ENCODE measurements at regions not wholly inside any gene's neighbourhood (a gene's known extent, or its start where the extent isn't known, plus 50 kb on each side); places are given as distances from the start of the nearest gene placed in this dataset.

GRCh38 chr5:97480313-97480712 lies 297.3 kb upstream of the RIOK2 start:
- no peaks in the 10 kb centered on the region for H3K36me3 Mint-ChIP-seq (ENCODE audit: low read depth, unreplicated experiment)
- no peaks in the 10 kb centered on the region for H3K9me3 Mint-ChIP-seq (ENCODE audit: unreplicated experiment)
- TF ChIP-seq CTCF (IDR thresholded peaks at IDR 0.05; ENCODE audit: unreplicated experiment) = no peak
- H3K4me1 Mint-ChIP-seq (ENCODE audit: unreplicated experiment) = peaks cover 6% of the 10 kb centered on the region
- H3K4me3 Mint-ChIP-seq (ENCODE audit: unreplicated experiment) = no peak overlapping the region
- H3K27me3 Mint-ChIP-seq (ENCODE audit: unreplicated experiment) = no peaks in the 10 kb centered on the region
- H3K27ac Mint-ChIP-seq (ENCODE audit: unreplicated experiment) = no peak overlapping the region
- no peak for DNase-seq (ENCODE audit: low spot score)

- TF ChIP-seq CTCF (IDR thresholded peaks at IDR 0.05; ENCODE audit: unreplicated experiment) = no peak
- DNase-seq (ENCODE audit: low spot score) = no peak
- Mint-ChIP-seq H3K4me3 (ENCODE audit: unreplicated experiment) (no peak overlapping the region), H3K27me3 (ENCODE audit: unreplicated experiment) (no peaks in the 10 kb centered on the region), H3K9me3 (ENCODE audit: unreplicated experiment) (no peaks in the 10 kb centered on the region), H3K4me1 (ENCODE audit: unreplicated experiment) (no peaks in the 10 kb centered on the region), H3K36me3 (ENCODE audit: low read depth, unreplicated experiment) (no peaks in the 10 kb centered on the region), H3K27ac (ENCODE audit: unreplicated experiment) (no peak overlapping the region)
Measured at GRCh38 chr5:97488126-97488668, 305.1 kb upstream of the RIOK2 start.

GRCh38 chr5:97489010-97489840 lies 306.2 kb upstream of the RIOK2 start:
- no peak for DNase-seq (ENCODE audit: low spot score)
- H3K4me3 Mint-ChIP-seq (ENCODE audit: unreplicated experiment) = no peak overlapping the region
- no peaks in the 10 kb centered on the region for H3K4me1 Mint-ChIP-seq (ENCODE audit: unreplicated experiment)
- no peaks in the 10 kb centered on the region for H3K27me3 Mint-ChIP-seq (ENCODE audit: unreplicated experiment)
- H3K9me3 Mint-ChIP-seq (ENCODE audit: unreplicated experiment) = no peaks in the 10 kb centered on the region
- H3K27ac Mint-ChIP-seq (ENCODE audit: unreplicated experiment) = no peak overlapping the region
- no peaks in the 10 kb centered on the region for H3K36me3 Mint-ChIP-seq (ENCODE audit: low read depth, unreplicated experiment)
- no peak for TF ChIP-seq CTCF (IDR thresholded peaks at IDR 0.05; ENCODE audit: unreplicated experiment)

GRCh38 chr5:97494465-97494864 lies 311.4 kb upstream of the RIOK2 start:
- no peak for DNase-seq (ENCODE audit: low spot score)
- H3K4me3 Mint-ChIP-seq (ENCODE audit: unreplicated experiment) = no peak overlapping the region
- H3K9me3 Mint-ChIP-seq (ENCODE audit: unreplicated experiment) = no peaks in the 10 kb centered on the region
- TF ChIP-seq CTCF (IDR thresholded peaks at IDR 0.05; ENCODE audit: unreplicated experiment) = no peak
- H3K36me3 Mint-ChIP-seq (ENCODE audit: low read depth, unreplicated experiment) = no peaks in the 10 kb centered on the region
- peaks cover 1% of the 10 kb centered on the region for H3K27me3 Mint-ChIP-seq (ENCODE audit: unreplicated experiment)
- no peaks in the 10 kb centered on the region for H3K4me1 Mint-ChIP-seq (ENCODE audit: unreplicated experiment)
- H3K27ac Mint-ChIP-seq (ENCODE audit: unreplicated experiment) = no peak overlapping the region

GRCh38 chr5:97495301-97495700 lies 312.3 kb upstream of the RIOK2 start:
- Mint-ChIP-seq H3K27ac (ENCODE audit: unreplicated experiment) (no peak overlapping the region), H3K27me3 (ENCODE audit: unreplicated experiment) (peaks cover 1% of the 10 kb centered on the region), H3K4me1 (ENCODE audit: unreplicated experiment) (no peaks in the 10 kb centered on the region), H3K36me3 (ENCODE audit: low read depth, unreplicated experiment) (no peaks in the 10 kb centered on the region), H3K9me3 (ENCODE audit: unreplicated experiment) (no peaks in the 10 kb centered on the region), H3K4me3 (ENCODE audit: unreplicated experiment) (no peak overlapping the region)
- no peak for DNase-seq (ENCODE audit: low spot score)
- no peak for TF ChIP-seq CTCF (IDR thresholded peaks at IDR 0.05; ENCODE audit: unreplicated experiment)

Data from endothelial cell (in vitro differentiated cells).